H1 (cell line): ENCODE measurements at regions not wholly inside any gene's neighbourhood (a gene's known extent, or its start where the extent isn't known, plus 50 kb on each side); places are given as distances from the start of the nearest gene placed in this dataset.
A peak's percentile ranks its signal among the peaks of the same experiment; 100 is the strongest.

Source experiments
- CTCF ChIA-PET: fragments of 300-600 bp; sonication (Branson Sonifier 250); formaldehyde crosslinking; loops from one replicate; lab custom pipeline; 2021; ENCODE audit not compliant: partially characterized antibody; lab: Charles Lee
- POLR2A ChIA-PET: fragments of 300-600 bp; sonication (Branson Sonifier 250); formaldehyde crosslinking; loops from one replicate; lab custom pipeline; 2021; ENCODE audit warnings: inconsistent platforms; ENCODE audit not compliant: partially characterized antibody; lab: Charles Lee
- DNase-seq, 2 experiments: peaks; one replicate each; pipeline versions ENCODE4 v3.0.0 to v3.0.0-alpha.2; 2010 to 2022; ENCODE audit warnings: low spot score in 2 of 2, low read depth in 1 of 2, mixed read lengths in 1 of 2
- FAIRE-seq: peaks from 2 replicates; lab custom pipeline; 2011; peaks lifted over from hg19 to GRCh38; lab: Jason Lieb, UNC
- H2AFZ ChIP-seq: 2 replicates; pipeline ENCODE4 v1.8.1; 2012; ENCODE audit warnings: low read length, inconsistent platforms
- H2AK5ac ChIP-seq: 2 replicates; pipeline ENCODE4 v1.6.1; 2013; ENCODE audit warnings: low read depth, low read length
- H2BK120ac ChIP-seq: replicated peaks from 2 replicates; pipeline ENCODE3; 2013; ENCODE audit warnings: low read depth, low read length, inconsistent platforms
- H2BK12ac ChIP-seq: 2 replicates; pipeline ENCODE4 v1.6.1; 2013; ENCODE audit warnings: low read depth, low read length
- H2BK15ac ChIP-seq: 2 replicates; pipeline ENCODE4 v1.6.1; 2013; ENCODE audit warnings: low read length
- H2BK20ac ChIP-seq: 2 replicates; pipeline ENCODE4 v1.6.1; 2013; ENCODE audit warnings: low read length
- H2BK5ac ChIP-seq: 2 replicates; pipeline ENCODE4 v1.6.1; 2013; ENCODE audit warnings: low read depth, low read length
- H3K14ac ChIP-seq: 2 replicates; pipeline ENCODE4 v1.6.1; 2013; ENCODE audit warnings: inconsistent platforms; ENCODE audit not compliant: insufficient read length
- H3K18ac ChIP-seq: 2 replicates; pipeline ENCODE4 v1.6.1; 2013; ENCODE audit warnings: low read length; ENCODE audit errors: extremely low read depth
- H3K23ac ChIP-seq: 2 replicates; pipeline ENCODE4 v1.6.1; 2013; ENCODE audit warnings: inconsistent platforms; ENCODE audit not compliant: insufficient read length
- H3K23me2 ChIP-seq: 2 replicates; pipeline ENCODE4 v1.6.1; 2013; ENCODE audit warnings: low read depth, low read length
- H3K27ac ChIP-seq: 2 replicates; pipeline ENCODE4 v1.6.1; 2011; ENCODE audit warnings: low read depth, low read length, inconsistent platforms
- H3K27me3 ChIP-seq, 4 experiments: replicated peaks in 1 of 4; 1 replicate in 1 of 4; 2 replicates in 3 of 4; pipeline versions ENCODE4 v1.6.1 to v1.8.1; 2011 to 2013; ENCODE audit warnings: low read length in 3 of 4, mild to moderate bottlenecking in 3 of 4, inconsistent platforms in 2 of 4, mixed read lengths in 2 of 4, moderate library complexity in 1 of 4; ENCODE audit not compliant: control insufficient read depth in 3 of 4, insufficient read depth in 3 of 4; ENCODE audit errors: extremely low read depth in 1 of 4
- H3K36me3 ChIP-seq, 4 experiments: 2 replicates each; pipeline versions ENCODE4 v1.6.1 to v1.8.1; 2011 to 2013; ENCODE audit warnings: mild to moderate bottlenecking in 4 of 4, low read length in 3 of 4, moderate library complexity in 2 of 4, control low read depth in 1 of 4, inconsistent platforms in 1 of 4; ENCODE audit not compliant: insufficient read depth in 4 of 4, control insufficient read depth in 2 of 4
- H3K4ac ChIP-seq: replicated peaks from 2 replicates; pipeline ENCODE3; 2013; ENCODE audit warnings: low read length, low read depth, mixed read lengths, inconsistent platforms; ENCODE audit not compliant: insufficient read length
- H3K4me1 ChIP-seq, 4 experiments: replicated peaks in 1 of 4; 1 replicate in 1 of 4; 2 replicates in 3 of 4; pipeline versions ENCODE4 v1.6.1 to v1.8.1; 2011 to 2013; ENCODE audit warnings: low read length in 3 of 4, inconsistent platforms in 2 of 4, mixed read lengths in 1 of 4; ENCODE audit not compliant: insufficient read depth in 4 of 4, control insufficient read depth in 3 of 4
- H3K4me2 ChIP-seq, 2 experiments: 2 replicates each; pipeline versions ENCODE4 v1.6.1 to v1.8.1; 2011 to 2013; ENCODE audit warnings: low read depth in 2 of 2, low read length in 2 of 2, control low read depth in 1 of 2, inconsistent platforms in 1 of 2, mild to moderate bottlenecking in 1 of 2; ENCODE audit not compliant: insufficient read depth in 1 of 2
- H3K4me3 ChIP-seq, 4 experiments: fragments of 200-600, 300-600 bp in 1 of 4; sonication (generic), shearing (Covaris generic), sonication (Bioruptor Twin) in 1 of 4; 2 replicates each; pipeline versions ENCODE4 v1.5.1 to v1.8.1; 2011 to 2016; ENCODE audit warnings: low read length in 4 of 4, low read depth in 3 of 4, control low read depth in 2 of 4, inconsistent platforms in 2 of 4, mild to moderate bottlenecking in 2 of 4, mixed read lengths in 1 of 4, moderate library complexity in 1 of 4; ENCODE audit not compliant: insufficient read depth in 2 of 4; ENCODE audit errors: extremely low read depth in 1 of 4
- H3K56ac ChIP-seq: replicated peaks from 2 replicates; pipeline ENCODE3; 2013; ENCODE audit warnings: low read depth, mild to moderate bottlenecking, mixed read lengths, low read length, inconsistent platforms; ENCODE audit not compliant: insufficient read length
- H3K79me1 ChIP-seq: 2 replicates; pipeline ENCODE4 v1.6.1; 2013; ENCODE audit warnings: low read depth, low read length, control low read depth
- H3K79me2 ChIP-seq, 2 experiments: 2 replicates each; pipeline versions ENCODE4 v1.6.1 to v1.8.1; 2012 to 2013; ENCODE audit warnings: low read length in 2 of 2, mild to moderate bottlenecking in 2 of 2, inconsistent platforms in 1 of 2; ENCODE audit not compliant: insufficient read depth in 2 of 2, control insufficient read depth in 1 of 2
- H3K9ac ChIP-seq, 4 experiments: replicated peaks in 1 of 4; 1 replicate in 1 of 4; 2 replicates in 3 of 4; pipeline versions ENCODE4 v1.6.1 to v1.8.1; 2011 to 2013; ENCODE audit warnings: low read depth in 3 of 4, low read length in 3 of 4, control low read depth in 2 of 4, mild to moderate bottlenecking in 2 of 4, moderate library complexity in 2 of 4, inconsistent platforms in 1 of 4; ENCODE audit errors: extremely low read depth in 1 of 4
- H3K9me3 ChIP-seq, 2 experiments: 2 replicates each; pipeline versions ENCODE4 v1.6.1 to v1.8.1; 2012 to 2013; ENCODE audit warnings: mild to moderate bottlenecking in 2 of 2, moderate library complexity in 2 of 2, control low read depth in 1 of 2, inconsistent platforms in 1 of 2, low read depth in 1 of 2, low read length in 1 of 2, mixed read lengths in 1 of 2; ENCODE audit not compliant: insufficient read depth in 2 of 2
- H4K20me1 ChIP-seq, 2 experiments: replicated peaks in 1 of 2; 2 replicates each; pipeline versions ENCODE3 to v1.8.1; 2011 to 2013; ENCODE audit warnings: inconsistent platforms in 2 of 2, low read length in 2 of 2, mild to moderate bottlenecking in 1 of 2; ENCODE audit not compliant: insufficient read depth in 2 of 2, control insufficient read depth in 1 of 2
- H4K5ac ChIP-seq: 2 replicates; pipeline ENCODE4 v1.6.1; 2013; ENCODE audit warnings: low read length, low read depth, mixed read lengths, inconsistent platforms; ENCODE audit not compliant: insufficient read length
- H4K8ac ChIP-seq: 2 replicates; pipeline ENCODE4 v1.8.0; 2013; ENCODE audit warnings: mild to moderate bottlenecking, moderate library complexity, low read length, inconsistent platforms; ENCODE audit not compliant: insufficient read depth; ENCODE audit errors: extremely low read depth
- H4K91ac ChIP-seq: replicated peaks from 2 replicates; pipeline ENCODE3; 2013; ENCODE audit warnings: low read length, mixed read lengths, inconsistent platforms; ENCODE audit not compliant: insufficient read length
- BACH1 ChIP-seq: IDR thresholded peaks from 2 replicates; pipeline ENCODE4 v1.6.1; 2012; ENCODE audit warnings: low read length, improper control_type of control experiment
- CEBPB ChIP-seq: IDR thresholded peaks from 2 replicates; pipeline ENCODE4 v1.6.1; 2012; ENCODE audit warnings: low read depth, low read length
- CHD1 ChIP-seq: IDR thresholded peaks from 2 replicates; pipeline ENCODE4 v1.6.1; 2012; ENCODE audit warnings: low read depth, low read length, improper control_type of control experiment
- NANOG ChIP-seq: IDR thresholded peaks from 2 replicates; pipeline ENCODE4 v1.6.1; 2011; ENCODE audit warnings: low read length, low read depth, mild to moderate bottlenecking, inconsistent platforms; ENCODE audit not compliant: insufficient read depth, poor library complexity, severe bottlenecking
- WGBS, 2 experiments: shearing (Covaris generic) in 1 of 2; methylation state at CpG; one replicate each; pipeline versions ENCODE4 v1.1.6 to v1.1.7; 2013 to 2015; ENCODE audit warnings: low lambda C conversion rate in 2 of 2, mixed read lengths in 2 of 2, inconsistent platforms in 1 of 2, low coverage in 1 of 2, missing lambda C conversion rate in 1 of 2; ENCODE audit not compliant: insufficient replicate concordance in 2 of 2, insufficient coverage in 1 of 2, insufficient read length in 1 of 2; ENCODE audit errors: extremely low coverage in 1 of 2, missing lambda C conversion rate in 1 of 2; 5-methylcytosine and 5-hydroxymethylcytosine counted together

DNA sequence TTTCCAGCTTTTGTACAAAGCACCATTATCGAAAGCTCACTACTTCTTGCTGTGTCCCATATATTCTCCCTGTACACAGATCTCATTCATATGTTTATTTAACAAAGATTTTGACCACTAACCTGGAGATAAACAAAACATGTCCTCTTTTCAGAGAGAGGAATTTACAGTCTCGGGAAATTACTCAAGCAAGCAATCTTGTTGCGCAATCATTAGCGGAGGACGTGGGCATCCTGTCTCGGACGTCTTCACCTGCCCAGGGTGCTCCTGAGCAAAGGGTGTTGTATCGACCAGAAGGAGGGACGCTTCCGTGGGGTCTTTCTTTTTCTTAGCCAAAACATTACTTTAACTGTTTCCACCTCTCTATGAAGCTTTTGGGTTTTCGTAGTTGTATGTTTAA lies 66.5 kb upstream of the CLCN4 start:
- Histone ChIP-seq H3K14ac (no peak overlapping the region), H2BK120ac (no peak overlapping the region), H4K8ac (no peak overlapping the region), H4K5ac (no peak overlapping the region), H2BK15ac (no peak overlapping the region), H2AFZ (no peak overlapping the region), H3K9ac (no peak overlapping the region), H2BK5ac (no peak overlapping the region), H3K23ac (no peak overlapping the region), H3K27ac (no peak overlapping the region), H3K4ac (no peak overlapping the region), H3K23me2 (no peaks in the 10 kb centered on the region), H3K4me3 (no peak overlapping the region), H2BK12ac (no peak overlapping the region), H3K79me2 (no peaks in the 10 kb centered on the region), H4K91ac (no peak overlapping the region), H3K56ac (no peak overlapping the region), H4K20me1 (no peaks in the 10 kb centered on the region), H2BK20ac (no peak overlapping the region), H3K9me3 (no peaks in the 10 kb centered on the region), H3K79me1 (no peaks in the 10 kb centered on the region), H2AK5ac (no peak overlapping the region), H3K18ac (no peak overlapping the region), H3K4me2 (no peak overlapping the region), H3K4me1 (no peaks in the 10 kb centered on the region), H3K36me3 (peaks cover 0 to 18% (median 5%) of the 10 kb centered on the region in 4 experiments; a peak in 4 of 8 replicates), H3K27me3 (no peaks in the 10 kb centered on the region)
- DNase-seq (no peak), FAIRE-seq (no peak)
- TF ChIP-seq CEBPB (peak; percentile 92), BACH1 (no peak), NANOG (no peak), CHD1 (no peak)
- CTCF ChIA-PET: interaction anchor here (0.6 to 1.2 kb wide), 3 partner anchors 29 to 92 kb away, joined by 3 to 5 read pairs (median 4); no protein-coding TSS in a partner anchor
- 97% methylated on average over 9 of the region's 11 CpGs; no CpG with 5 or more reads in 1 of the 2 experiments for WGBS, 2 experiments
- POLR2A ChIA-PET: interaction anchor here (0.6 kb wide), 1 partner anchor 11 kb away, joined by 3 read pairs; no protein-coding TSS in a partner anchor
